ENCODE measurements at regions not wholly inside any gene's neighbourhood (a gene's known extent, or its start where the extent isn't known, plus 50 kb on each side); places are given as distances from the start of the nearest gene placed in this dataset.
"Not testable (repeated sequence)": the region's sequence is repeated elsewhere in the genome, so short reads cannot be mapped to it uniquely, and the experiment has no call there.

- TF ChIP-seq CTCF (IDR thresholded peaks at IDR 0.05) = no peak
- DNase-seq (ENCODE audit: low spot score) (no peak), ATAC-seq (ENCODE audit: low FRiP score) (no peak)
Observed at GRCh38 chr6:26754212-26754611, 94.7 kb upstream of the ZNF322 start.

GRCh38 chr6:26754801-26755200 lies 95.3 kb upstream of the ZNF322 start:
- ATAC-seq (ENCODE audit: low FRiP score); DNase-seq (ENCODE audit: low spot score): not testable (repeated sequence)

DNA sequence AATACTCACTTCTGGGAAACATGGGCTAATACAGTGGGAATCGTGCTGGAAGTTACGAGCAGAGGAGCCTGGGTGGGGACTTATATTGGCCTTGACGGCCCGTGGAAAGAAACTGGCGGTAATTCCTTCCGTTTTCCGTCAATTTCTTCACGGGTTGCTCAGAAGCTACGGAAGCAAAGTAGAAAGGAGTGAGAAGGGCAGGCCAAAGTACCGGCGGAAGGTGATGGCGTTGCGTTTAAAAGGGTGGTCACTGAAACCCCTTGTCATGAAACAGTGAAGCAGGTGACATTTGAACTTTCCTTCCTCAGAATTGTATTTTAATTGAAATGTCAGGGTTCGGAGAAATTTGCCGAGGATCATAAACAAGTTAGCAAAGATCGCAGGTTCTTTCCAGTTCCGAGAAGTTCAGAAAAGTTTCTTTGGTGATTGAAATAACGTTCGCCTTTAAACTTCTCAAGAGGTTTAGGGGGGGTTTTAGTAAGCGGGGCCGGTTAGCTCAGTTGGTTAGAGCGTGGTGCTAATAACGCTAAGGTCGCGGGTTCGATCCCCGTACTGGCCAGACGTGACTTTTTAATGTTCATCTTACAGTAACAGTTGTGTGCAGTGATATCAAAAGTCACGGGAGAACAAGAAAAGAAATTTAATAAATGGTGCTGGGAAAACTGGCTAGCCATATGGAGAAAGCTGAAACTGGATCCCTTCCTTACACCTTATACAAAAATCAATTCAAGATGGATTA lies 96.7 kb upstream of the ZNF322 start:
- ATAC-seq (ENCODE audit: low FRiP score); DNase-seq (ENCODE audit: low spot score): not testable (repeated sequence)

DNA sequence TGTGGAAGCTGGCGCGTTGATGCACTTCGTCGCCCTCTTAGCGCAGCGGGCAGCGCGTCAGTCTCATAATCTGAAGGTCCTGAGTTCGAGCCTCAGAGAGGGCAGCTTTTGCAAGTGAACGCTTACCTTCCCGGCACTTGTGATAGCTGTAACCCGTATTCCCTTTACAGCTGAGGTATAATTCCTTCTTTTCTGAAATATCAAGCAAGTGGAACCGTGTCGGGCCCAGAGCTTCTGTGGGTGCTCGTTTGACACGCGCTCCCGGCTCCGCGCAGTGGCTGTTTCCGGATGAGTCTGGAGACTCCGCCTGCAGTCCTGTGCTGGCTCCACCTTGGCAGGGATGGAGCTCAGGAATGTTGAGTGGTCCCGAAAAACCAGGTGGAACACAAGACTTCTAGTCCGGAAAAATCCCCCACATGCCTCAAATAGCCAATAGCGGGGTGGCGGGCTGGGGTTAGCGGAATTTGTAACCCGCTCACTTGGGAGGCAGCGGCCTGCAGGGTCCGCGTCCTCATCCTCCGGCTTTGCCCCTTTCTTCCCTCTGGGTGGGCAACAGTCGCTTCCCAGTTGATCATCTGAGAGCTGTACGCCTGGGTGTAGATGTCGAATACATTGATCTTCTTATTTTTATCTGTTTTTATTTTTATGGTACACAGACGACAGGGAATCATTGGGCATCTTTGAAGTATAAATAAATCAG lies 106.8 kb upstream of the ZNF322 start:
- ATAC-seq (ENCODE audit: low FRiP score); DNase-seq (ENCODE audit: low spot score): not testable (repeated sequence)

GRCh38 chr6:26770941-26771666 lies 111.6 kb upstream of the ZNF322 start:
- not testable (repeated sequence) for ATAC-seq (ENCODE audit: low FRiP score); DNase-seq (ENCODE audit: low spot score)

DNA sequence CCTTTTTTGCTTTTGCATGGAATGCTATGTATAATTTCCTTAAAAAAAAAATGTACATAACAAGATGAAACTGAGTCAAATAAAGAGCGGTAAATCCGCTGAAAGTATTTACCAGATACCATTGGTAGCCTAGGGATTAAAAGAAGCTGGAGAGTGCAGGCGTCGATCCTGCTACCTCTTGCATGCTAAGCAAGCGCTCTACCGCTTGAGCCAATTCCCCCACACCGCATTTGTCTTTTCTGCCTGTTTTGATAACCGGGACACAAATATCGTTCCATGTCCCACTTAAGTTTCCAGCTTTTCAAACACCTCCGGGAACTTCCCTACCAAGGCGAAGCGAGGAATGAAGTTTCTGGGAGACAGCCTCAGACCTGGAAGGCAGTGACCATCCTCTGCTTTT lies 113.9 kb upstream of the ZNF322 start:
- ATAC-seq (ENCODE audit: low FRiP score) = not testable (repeated sequence)

DNA sequence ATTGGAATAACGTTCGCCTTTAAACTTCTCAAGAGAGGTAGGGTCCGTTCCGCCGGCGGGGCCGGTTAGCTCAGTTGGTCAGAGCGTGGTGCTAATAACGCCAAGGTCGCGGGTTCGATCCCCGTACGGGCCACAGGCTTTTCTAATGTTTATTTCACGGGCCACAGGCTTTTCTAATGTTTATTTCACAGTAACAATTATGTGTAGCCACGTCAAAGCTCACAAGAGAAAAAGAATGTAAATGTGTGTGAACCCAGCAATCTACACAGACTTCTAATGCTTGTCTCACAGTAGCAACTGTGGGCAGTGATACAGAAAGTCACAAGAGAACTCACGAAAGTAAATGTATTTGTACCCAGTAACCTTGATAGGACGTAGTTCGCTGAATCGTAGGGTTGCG lies 121.0 kb upstream of the ZNF322 start:
- DNase-seq (ENCODE audit: low spot score); ATAC-seq (ENCODE audit: low FRiP score): not testable (repeated sequence)

More for the DNA sequence above, 113.9 kb upstream of the ZNF322 start:
- not testable (repeated sequence) for DNase-seq (ENCODE audit: low spot score)

DNA sequence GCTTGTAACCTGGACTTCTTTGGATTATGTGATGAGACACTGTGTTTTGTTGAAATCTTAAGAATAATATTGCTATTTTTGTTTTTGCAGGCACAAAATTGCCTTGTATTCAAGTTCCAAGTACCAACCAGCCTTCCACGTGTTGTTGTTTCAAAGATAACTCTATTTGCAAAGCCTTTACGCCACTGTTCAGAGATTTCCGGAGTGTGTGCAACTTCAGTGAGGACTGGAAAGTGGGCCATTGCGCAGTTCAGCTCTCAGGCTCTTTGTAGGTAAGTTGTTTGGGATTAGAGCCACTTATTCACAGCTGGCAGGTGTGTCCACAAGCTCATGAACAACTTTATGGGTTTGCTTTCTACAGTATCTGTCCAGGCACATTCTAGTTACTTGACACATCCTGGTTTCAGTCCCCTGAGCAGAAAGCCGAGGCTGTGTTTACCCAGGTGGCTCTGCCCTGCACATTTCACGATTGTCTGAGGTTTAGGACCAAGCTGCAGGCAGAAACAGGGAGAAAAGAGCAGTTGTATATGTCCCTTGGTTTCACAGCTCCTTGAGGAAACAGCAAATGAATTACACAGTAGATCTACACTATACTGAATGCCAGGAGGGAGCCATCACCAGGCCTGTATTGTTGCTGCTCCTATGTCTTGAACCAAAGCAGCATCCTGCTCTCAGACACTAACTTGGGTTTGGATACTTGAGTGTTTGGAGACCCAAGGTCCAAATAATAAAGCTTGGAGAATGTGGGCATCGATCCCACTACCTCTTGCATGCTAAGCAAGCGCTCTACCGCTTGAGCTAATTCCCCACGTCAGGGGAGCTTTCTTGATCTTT lies 136.1 kb upstream of the ZNF322 start:
- not testable (repeated sequence) for ATAC-seq (ENCODE audit: low FRiP score); DNase-seq (ENCODE audit: low spot score)

- DNase-seq (ENCODE audit: low spot score); ATAC-seq (ENCODE audit: low FRiP score): not testable (repeated sequence)
Observed at GRCh38 chr6:26799903-26800633, 140.5 kb upstream of the ZNF322 start.

DNA sequence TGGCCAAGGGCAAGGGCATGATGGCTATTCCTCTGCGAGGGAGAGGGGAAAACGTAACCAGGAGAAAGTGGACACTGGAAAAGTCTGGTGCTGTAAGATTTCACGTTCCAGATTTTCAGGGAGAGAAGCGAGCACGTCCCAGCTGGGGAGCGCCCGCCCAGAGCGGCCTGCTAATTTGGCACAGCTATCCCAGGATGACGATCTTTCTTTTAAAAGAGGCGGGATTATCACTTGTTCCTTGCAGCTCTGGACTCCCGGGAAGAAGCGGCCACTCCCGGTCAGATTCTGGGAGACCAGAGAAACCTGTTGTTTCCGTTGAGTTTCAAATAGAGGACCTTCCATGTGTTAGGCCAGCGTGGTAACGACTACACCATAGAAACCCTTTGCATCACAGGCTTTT lies 144.2 kb upstream of the ZNF322 start:
- ATAC-seq (ENCODE audit: low FRiP score); DNase-seq (ENCODE audit: low spot score): not testable (repeated sequence)

DNA sequence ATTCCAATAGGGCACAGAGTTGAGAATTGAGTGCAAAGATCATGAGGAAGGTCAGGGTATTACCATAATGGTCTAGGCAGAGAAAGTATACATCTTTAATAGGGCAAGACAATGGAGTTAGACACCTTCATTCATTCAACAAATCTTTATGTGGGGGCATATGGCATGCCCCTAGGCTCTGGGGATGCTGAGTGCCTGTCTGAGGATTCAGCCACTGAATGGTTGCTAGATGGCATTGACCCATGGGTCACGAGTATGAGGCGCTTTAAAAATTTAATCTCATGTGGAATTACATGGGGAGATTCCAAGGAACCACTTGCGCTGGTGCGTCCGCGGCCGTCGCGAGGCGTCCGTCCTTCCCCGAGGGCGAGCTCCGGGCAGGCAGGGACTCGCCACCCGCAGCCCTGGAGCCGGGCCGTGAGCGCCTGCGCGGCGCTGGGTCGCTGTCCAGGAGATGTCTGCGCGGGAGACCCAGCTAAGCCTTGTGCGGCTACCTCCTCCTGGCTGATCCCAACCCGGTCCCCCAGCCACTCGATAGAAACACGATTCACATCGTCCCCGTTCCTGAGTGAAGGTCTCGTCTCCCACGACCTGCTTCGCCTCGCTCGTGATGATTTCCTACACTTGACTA lies 152.1 kb upstream of the ZNF322 start:
- DNase-seq (ENCODE audit: low spot score); ATAC-seq (ENCODE audit: low FRiP score): not testable (repeated sequence)

- not testable (repeated sequence) for ATAC-seq (ENCODE audit: low FRiP score); DNase-seq (ENCODE audit: low spot score)
Observed at GRCh38 chr6:26818640-26819225, 159.2 kb upstream of the ZNF322 start.

GRCh38 chr6:26827965-26828364 lies 168.4 kb upstream of the ZNF322 start:
- DNase-seq (ENCODE audit: low spot score); ATAC-seq (ENCODE audit: low FRiP score): not testable (repeated sequence)

DNA sequence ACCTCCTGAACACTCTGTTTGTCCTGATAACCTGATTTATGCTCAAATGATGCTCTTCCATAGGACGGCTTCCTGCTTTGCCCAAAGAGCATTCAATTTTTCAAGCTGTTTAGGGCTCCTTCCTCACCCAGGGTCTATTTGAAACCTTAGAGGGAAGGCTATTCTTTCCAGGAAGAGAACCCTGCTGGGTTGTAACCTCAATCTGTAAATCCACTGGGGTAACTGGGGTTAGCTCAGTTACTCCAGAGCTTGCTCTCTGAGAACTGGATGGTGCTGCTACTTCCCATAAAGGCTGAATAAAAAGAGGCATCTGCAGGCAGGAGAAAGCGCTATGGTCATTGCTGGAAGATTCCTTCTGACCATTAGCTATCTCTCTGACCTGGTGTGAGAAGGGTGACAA lies 169.9 kb upstream of the ZNF322 start:
- not testable (repeated sequence) for ATAC-seq (ENCODE audit: low FRiP score); DNase-seq (ENCODE audit: low spot score)

DNA sequence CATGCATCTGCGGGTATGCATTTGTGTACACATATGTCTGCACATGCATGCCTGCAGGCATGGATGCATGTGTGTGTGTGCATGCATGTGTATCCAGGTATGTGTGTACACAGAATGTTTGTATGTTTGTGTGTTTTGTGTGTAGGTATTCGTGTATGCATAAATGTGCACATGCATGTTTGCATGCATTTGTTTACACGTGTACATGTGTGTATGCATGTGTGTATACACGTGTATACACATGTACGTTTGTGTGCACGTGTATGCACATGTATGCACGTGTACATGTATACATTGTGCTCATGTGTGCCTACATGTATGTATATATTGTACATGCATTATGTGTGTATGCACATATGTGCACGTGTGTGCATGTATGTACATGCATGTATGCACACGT lies 171.4 kb upstream of the ZNF322 start:
- ATAC-seq (ENCODE audit: low FRiP score); DNase-seq (ENCODE audit: low spot score): not testable (repeated sequence)

- not testable (repeated sequence) for ATAC-seq (ENCODE audit: low FRiP score); DNase-seq (ENCODE audit: low spot score)
Observed at GRCh38 chr6:26835707-26836106, 176.2 kb upstream of the ZNF322 start.
